ENCODE measurements at regions not wholly inside any gene's neighbourhood (a gene's known extent, or its start where the extent isn't known, plus 50 kb on each side); places are given as distances from the start of the nearest gene placed in this dataset.

- no peak for TF ChIP-seq GATA3 (IDR thresholded peaks at IDR 0.05; ENCODE audit: low read depth, low read length)
- TF ChIP-seq GATA2 (IDR thresholded peaks at IDR 0.05; ENCODE audit: low read depth, low read length) = no peak
These were observed 1215.7 kb upstream of the SLC10A2 start for GRCh38 chr13:104281910-104282309.

All from SH-SY5Y (cell line).